HG02642 (cell line): ENCODE measurements at regions not wholly inside any gene's neighbourhood (a gene's known extent, or its start where the extent isn't known, plus 50 kb on each side); places are given as distances from the start of the nearest gene placed in this dataset.

Source experiments
- ATAC-seq: cut with Tn5 transposase; IDR thresholded peaks from one replicate; pipeline ENCODE4 v1.9.1; 2021; ENCODE audit warnings: mild to moderate bottlenecking; ENCODE audit not compliant: unreplicated experiment, poor library complexity

DNA sequence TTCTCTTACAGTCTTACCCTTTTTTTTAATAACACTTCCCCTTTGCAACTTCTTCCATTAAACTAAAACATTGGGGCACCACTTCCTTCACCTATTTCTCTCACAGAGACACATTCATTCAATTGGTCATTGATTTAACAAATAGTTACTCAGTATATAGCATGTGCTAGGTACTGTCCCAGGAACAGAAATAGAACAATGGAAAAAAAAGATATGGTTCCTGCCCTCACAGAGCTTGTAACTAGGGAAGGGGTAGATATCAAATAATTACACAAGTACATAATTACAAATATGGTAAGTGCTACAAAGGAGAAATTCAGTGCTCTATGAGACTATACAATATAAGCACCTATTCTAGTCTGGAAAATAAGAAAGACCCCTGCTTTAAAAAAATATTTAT is 165.5 kb upstream of the RBBP8 start:
- ATAC-seq, result no peak

GRCh38 chr18:22773944-22774343 is 159.2 kb upstream of the RBBP8 start:
- ATAC-seq, result no peak

- ATAC-seq, result no peak
These were observed 154.1 kb upstream of the RBBP8 start for GRCh38 chr18:22778996-22779395.

GRCh38 chr18:22783245-22783644 is 149.9 kb upstream of the RBBP8 start:
- ATAC-seq, result no peak

DNA sequence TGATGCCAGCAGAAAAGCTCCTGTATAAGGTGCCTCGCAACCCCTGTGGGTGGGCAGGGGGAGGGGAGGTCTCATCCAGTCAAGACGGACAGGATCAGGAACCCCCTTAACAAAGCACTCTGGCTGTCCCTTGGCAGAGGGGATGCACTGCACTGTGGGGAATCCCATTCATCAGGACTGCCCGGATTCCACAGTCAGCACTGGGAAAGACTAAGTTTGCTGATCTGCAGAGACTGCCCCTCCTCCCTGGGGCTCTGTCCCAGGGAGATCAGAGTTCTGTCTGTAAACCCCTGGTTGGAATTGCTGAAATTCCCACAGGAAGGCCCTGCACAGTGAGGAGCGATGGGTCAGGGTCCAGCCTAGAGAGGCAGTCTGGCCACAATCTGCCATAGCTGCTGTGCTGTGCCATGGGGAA is 149.5 kb upstream of the RBBP8 start:
- ATAC-seq, result no peak

DNA sequence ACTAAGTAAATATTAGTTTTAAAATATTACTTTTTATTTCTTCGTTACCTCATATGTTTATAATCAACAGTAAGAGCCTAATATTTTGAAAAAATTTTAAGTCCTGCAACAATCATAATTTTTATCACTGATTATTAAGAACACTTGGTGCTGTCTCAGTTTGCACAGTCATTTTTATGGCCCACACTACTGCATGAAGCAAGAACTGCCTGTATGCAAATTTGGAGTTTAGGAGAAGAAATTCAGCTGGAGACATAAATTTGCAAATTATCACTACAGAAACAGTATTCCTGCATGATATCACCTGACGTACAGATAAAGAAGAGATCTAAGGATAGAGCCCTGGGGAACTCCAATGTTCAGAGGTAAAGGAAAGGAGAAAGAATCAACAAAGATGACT is 144.1 kb upstream of the RBBP8 start:
- no peak for ATAC-seq

DNA sequence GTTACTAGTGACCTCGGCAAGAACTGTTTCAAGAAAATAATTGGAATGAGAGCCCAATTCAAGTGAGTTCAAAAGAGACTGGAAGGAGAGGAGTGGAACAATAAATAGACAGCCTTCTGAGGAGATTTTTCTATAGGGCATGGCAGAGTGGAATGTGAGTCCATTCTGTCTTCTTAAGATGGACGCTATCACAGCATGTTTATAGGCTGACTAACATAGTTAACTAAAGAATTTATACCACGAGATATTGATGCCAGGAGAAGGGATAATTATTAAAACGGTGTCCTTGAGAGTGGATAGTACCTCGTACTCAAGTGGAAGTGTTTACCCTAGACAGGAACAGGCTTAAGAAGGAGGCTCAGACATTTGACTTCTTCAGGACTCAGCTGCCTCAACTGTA is 143.5 kb upstream of the RBBP8 start:
- ATAC-seq, result no peak

DNA sequence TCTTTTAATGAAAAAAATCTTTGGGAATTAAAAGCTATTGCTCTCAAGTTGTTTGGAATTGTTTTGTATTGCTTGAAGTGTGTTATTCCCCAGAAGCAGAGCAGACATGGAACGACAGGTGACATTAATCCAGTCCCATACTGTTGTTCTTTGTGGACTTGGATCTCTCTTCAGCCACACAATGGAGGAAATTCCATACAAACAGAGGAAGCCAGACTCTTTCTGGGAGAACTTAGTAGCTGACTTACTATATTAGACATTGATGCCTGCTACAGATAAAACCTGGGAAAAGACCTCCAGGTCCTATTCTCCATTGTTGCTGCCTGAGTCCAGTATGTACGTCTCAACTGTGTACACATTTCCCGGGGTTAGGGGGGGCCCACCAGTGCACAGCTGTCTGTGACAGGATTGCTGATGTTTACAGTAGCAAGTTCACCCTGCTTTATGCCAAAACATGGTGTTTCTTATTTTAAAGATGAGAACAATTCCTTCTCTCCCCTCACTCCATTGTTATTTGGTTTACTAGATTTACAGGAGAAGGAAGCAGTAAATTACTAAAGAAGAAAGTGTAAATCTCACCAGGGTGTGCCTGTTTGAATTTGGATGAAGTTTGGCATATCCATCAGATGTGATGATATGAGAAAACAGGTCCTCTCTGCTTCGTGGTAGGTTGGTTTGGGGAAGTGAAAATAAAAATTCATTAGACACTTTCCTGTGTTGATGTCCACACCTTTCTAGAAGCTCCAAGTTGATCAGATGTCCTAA is 142.4 kb upstream of the RBBP8 start:
- ATAC-seq, result no peak

DNA sequence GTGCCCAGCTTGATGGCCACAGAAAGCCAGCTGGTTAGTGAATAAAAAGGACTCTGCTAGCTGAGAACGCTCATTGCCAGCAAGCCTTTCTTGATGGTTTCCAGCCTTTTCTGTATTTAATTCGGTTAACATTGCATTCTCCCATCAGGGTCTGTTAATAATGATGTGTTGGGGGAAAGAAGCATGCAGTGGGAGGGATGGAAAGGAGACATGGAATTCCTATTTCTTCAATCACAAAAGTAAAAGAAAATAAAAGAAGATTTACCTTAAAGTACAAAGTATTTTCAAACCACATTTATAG is 141.9 kb upstream of the RBBP8 start:
- ATAC-seq, result no peak

DNA sequence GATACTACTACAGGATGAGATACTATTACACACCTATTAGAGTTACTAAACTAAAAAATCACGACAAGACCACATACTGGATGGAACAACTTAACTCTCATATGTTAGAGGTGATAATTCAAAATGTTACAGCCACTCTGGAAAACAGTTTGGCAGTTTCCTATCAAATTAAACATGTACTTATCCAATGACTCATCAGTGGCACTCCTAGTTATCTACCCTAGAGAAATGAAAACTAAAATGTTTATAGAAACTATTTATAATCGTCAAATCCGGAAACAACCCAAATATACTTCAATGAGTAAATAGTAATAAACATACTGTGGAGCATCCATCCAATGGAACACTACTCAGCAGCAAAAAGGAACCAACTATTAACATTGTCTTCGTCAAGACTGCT is 137.0 kb upstream of the RBBP8 start:
- ATAC-seq, result no peak

DNA sequence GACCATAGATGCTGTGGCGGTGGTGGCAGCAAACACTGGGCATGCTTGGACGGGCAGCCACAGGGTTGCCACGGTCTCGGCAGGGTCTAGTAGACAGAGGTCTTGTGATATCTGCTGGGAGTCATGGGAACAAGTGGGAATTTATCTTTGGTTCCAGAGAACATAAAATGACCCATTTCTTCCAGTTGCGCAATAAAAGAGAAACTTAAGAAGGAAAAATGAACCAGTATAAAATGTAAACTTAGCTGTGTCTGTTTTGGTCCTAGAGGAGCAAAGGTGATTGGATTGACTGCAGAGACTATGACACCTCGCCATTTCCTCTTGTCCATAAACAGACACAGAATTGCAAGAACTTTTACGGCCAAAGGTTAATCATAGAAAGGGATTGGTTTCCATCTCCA is 132.6 kb upstream of the RBBP8 start:
- no peak for ATAC-seq

DNA sequence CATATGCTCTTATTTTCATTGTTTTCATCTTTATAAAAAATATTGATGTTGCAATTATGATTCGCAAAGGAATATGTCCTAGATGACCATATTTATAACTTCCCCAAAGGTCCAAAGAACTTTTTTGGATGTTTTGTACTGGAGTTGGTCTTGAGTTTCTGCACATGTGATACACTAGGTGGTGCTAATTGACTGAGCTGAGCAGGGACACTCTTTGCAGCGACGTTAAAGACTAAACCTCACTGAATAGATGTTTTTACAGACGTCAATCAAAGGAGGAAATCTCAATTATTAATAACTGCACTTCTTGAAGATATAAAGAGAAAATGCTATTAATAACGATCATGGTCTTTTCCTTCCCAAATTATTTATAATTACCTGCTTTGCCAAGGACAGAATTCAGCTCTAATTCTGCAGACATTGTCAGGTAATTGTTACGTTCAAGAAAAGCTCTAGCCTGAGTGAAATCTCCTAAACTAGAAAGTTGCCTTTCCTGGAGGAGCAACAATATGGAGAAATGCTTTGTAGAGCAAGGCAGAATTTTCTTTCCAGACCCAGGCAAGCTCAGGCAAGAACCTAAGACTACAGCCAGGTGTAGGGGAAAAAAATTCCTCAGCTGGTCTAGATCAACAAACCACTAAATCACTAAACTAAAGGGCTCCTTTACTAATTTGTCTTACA is 119.3 kb upstream of the RBBP8 start:
- no peak for ATAC-seq

DNA sequence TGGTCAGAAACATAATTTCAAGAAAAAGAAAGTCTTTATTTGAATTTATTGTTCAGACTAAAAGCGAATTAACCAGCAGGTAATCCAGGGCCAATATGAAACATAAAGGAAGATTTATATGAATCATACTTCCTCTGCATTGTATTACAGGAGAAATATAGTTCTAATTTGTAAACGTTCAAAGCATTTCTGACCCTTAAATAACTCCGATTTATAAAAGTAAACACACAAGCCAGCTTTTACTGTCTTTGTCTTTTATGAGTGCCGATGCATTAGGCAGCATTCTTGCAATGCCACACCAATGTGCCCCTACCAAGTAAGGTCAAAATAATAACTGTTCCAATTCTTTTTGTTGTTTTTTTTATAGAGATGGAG is 118.8 kb upstream of the RBBP8 start:
- ATAC-seq, result no peak

GRCh38 chr18:22816266-22817176 is 116.6 kb upstream of the RBBP8 start:
- no peak for ATAC-seq

- ATAC-seq, result no peak
These were observed 115.3 kb upstream of the RBBP8 start for GRCh38 chr18:22817844-22818243.

DNA sequence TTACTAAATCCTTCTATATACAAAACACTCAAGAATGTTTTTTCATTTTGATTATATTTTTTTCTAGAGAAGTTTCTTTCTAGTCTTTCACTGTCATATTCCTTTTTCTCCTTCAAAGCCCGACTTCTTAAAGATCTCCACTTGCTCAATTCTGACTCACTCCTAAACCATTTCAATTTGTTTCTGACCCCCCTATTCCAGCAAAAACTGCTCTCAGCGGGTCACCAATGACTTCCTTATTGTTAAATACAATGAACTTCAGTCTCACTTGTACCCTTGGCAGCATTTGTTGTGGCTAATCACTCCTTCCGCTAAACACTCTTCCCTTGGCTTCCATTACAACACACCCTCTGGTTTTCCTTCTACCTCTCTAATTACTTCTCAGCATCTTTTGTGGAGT is 111.1 kb upstream of the RBBP8 start:
- ATAC-seq, result no peak

DNA sequence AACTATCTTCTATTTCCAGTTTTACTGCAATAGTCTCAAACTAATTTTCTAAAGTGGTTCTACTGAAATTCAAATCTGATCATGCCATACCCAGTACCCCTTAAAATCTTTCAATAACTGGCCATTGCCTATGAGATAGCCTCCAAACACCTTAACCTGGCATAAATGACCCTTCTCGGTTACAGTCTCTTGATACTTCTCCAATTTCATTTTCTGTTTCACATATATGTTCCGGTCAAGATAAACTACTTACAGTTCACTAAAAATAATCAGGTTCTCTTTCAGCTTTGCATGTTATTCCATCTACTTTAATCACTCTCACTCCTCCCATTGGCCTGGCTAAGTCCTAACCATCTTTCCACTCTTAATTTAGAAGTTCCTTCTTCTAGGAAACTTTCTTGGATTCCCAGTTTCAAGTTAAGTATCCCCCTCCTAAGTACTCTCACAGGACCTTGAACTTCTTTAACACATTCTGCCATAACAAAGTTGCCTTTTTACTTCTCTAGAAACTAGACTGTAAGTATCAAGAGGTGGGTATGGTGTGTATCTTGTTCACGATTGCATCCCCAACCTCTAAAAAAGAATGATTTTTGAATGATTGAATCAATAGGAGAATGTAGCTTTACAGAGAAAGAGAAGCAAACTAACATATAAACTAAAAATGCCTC is 110.2 kb upstream of the RBBP8 start:
- ATAC-seq, result no peak

- no peak for ATAC-seq
These were observed 106.4 kb upstream of the RBBP8 start for GRCh38 chr18:22826726-22827125.

DNA sequence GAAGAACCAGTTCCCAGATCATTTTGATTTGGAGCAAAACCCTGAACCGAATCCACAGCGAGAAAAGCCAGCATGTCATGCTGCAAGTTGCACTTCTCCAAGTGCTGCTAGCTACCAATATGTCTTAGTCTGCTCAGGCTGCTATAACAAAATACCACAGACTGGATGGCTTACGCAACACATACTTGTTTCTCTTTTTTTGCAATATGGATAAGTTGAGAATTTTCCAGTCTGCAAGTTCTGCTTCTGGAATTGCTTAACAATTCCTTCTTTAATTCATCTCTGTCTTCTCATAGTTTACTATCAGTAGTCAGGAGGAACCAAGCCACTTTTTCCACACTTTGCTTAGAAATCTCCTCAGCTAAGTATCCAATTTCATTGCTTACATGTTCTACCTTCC is 105.9 kb upstream of the RBBP8 start:
- no peak for ATAC-seq

DNA sequence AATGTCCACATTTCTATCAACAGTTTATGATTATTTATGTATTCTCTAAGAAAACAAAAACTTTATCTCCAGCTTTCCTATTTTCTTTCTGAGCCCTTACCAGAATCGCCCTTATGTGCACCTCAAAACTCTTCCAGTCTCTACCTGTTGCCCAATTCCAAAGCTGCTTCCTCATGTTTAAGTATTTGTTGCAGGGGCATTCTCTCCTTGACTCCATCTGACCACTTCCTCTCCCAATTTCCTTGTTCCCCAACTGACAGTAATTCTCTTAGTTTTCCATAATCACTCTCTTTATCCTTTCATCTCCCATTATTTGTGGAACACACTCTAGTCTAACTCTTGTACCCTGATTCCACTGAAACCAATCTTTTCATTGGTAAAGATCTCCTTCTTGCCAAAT is 105.4 kb upstream of the RBBP8 start:
- no peak for ATAC-seq

- no peak for ATAC-seq
These were observed 105.0 kb upstream of the RBBP8 start for GRCh38 chr18:22828171-22828570.
